H9 (cell line): ENCODE measurements at regions not wholly inside any gene's neighbourhood (a gene's known extent, or its start where the extent isn't known, plus 50 kb on each side); places are given as distances from the start of the nearest gene placed in this dataset.
A peak's percentile ranks its signal among the peaks of the same experiment; 100 is the strongest.

ENCODE experiments used
- DNase-seq: peaks from one replicate; pipeline ENCODE4 v3.0.0-alpha.2; 2017
- H2AFZ ChIP-seq: one replicate; pipeline ENCODE4 v1.6.1; 2013; ENCODE audit warnings: mild to moderate bottlenecking, low read length, control low read depth, moderate library complexity
- H2AK5ac ChIP-seq: 2 replicates; pipeline ENCODE4 v1.6.1; 2013; ENCODE audit warnings: low read length, control low read depth, mixed read lengths; ENCODE audit not compliant: insufficient read length
- H2BK120ac ChIP-seq: one replicate; pipeline ENCODE4 v1.6.1; 2013; ENCODE audit warnings: low read depth, mild to moderate bottlenecking, low read length, control low read depth, inconsistent platforms; ENCODE audit not compliant: poor library complexity, severe bottlenecking
- H2BK12ac ChIP-seq: 2 replicates; pipeline ENCODE4 v1.6.1; 2013; ENCODE audit warnings: low read length, control low read depth, mixed read lengths, low read depth; ENCODE audit not compliant: insufficient read length
- H2BK15ac ChIP-seq: 2 replicates; pipeline ENCODE4 v1.6.1; 2013; ENCODE audit warnings: low read depth, low read length, control low read depth
- H2BK20ac ChIP-seq: one replicate; pipeline ENCODE4 v1.6.1; 2013; ENCODE audit warnings: low read depth, mild to moderate bottlenecking, low read length, control low read depth, inconsistent platforms; ENCODE audit not compliant: poor library complexity, severe bottlenecking
- H2BK5ac ChIP-seq: 2 replicates; pipeline ENCODE4 v1.6.1; 2013; ENCODE audit warnings: low read length, control low read depth, mixed read lengths; ENCODE audit not compliant: insufficient read length
- H3K14ac ChIP-seq: 2 replicates; pipeline ENCODE4 v1.6.1; 2013; ENCODE audit warnings: low read length, control low read depth; ENCODE audit not compliant: insufficient read depth
- H3K18ac ChIP-seq: 2 replicates; pipeline ENCODE4 v1.6.1; 2013; ENCODE audit warnings: low read depth, mild to moderate bottlenecking, mixed read lengths, low read length, control low read depth; ENCODE audit not compliant: insufficient read length
- H3K23ac ChIP-seq: 2 replicates; pipeline ENCODE4 v1.6.1; 2013; ENCODE audit warnings: low read length, control low read depth, mixed read lengths, low read depth; ENCODE audit not compliant: insufficient read length
- H3K23me2 ChIP-seq: 2 replicates; pipeline ENCODE4 v1.6.1; 2013; ENCODE audit warnings: low read depth, mild to moderate bottlenecking, mixed read lengths, low read length, control low read depth; ENCODE audit not compliant: insufficient read length, poor library complexity, severe bottlenecking
- H3K27ac ChIP-seq: 2 replicates; pipeline ENCODE4 v1.5.1; 2013; ENCODE audit warnings: low read length, control low read depth, mixed read lengths, low read depth; ENCODE audit not compliant: insufficient read length
- H3K27me3 ChIP-seq: 2 replicates; pipeline ENCODE4 v1.6.1; 2013; ENCODE audit warnings: low read length, control low read depth, inconsistent platforms; ENCODE audit not compliant: insufficient read depth
- H3K4ac ChIP-seq: 2 replicates; pipeline ENCODE4 v1.6.1; 2013; ENCODE audit warnings: low read depth, mild to moderate bottlenecking, control low read depth, inconsistent platforms, low read length, moderate library complexity
- H3K4me1 ChIP-seq: 2 replicates; pipeline ENCODE4 v1.6.1; 2013; ENCODE audit warnings: low read length, control low read depth, inconsistent platforms; ENCODE audit not compliant: insufficient read depth
- H3K4me2 ChIP-seq: 2 replicates; pipeline ENCODE4 v1.6.1; 2013; ENCODE audit warnings: low read length, control low read depth, mixed read lengths; ENCODE audit not compliant: insufficient read length, insufficient read depth
- H3K56ac ChIP-seq: 2 replicates; pipeline ENCODE4 v1.6.1; 2013; ENCODE audit warnings: low read depth, mild to moderate bottlenecking, mixed read lengths, low read length, control low read depth; ENCODE audit not compliant: insufficient read length
- H3K79me1 ChIP-seq: 2 replicates; pipeline ENCODE4 v1.6.1; 2013; ENCODE audit warnings: low read depth, mild to moderate bottlenecking, moderate library complexity, low read length, control low read depth, inconsistent platforms; ENCODE audit not compliant: insufficient read depth, poor library complexity, severe bottlenecking
- H3K79me2 ChIP-seq: 2 replicates; pipeline ENCODE4 v1.6.1; 2013; ENCODE audit warnings: low read length, control low read depth, inconsistent platforms; ENCODE audit not compliant: insufficient read depth
- H3K9ac ChIP-seq: 2 replicates; pipeline ENCODE4 v1.6.1; 2013; ENCODE audit warnings: low read length, control low read depth, mixed read lengths; ENCODE audit not compliant: insufficient read length; ENCODE audit errors: extremely low read depth
- H3K9me3 ChIP-seq: one replicate; pipeline ENCODE4 v1.6.1; 2013; ENCODE audit warnings: low read depth, low read length, inconsistent platforms; ENCODE audit not compliant: control insufficient read depth
- H3T11ph ChIP-seq: one replicate; pipeline ENCODE4 v1.6.1; 2013; ENCODE audit warnings: mild to moderate bottlenecking, low read length, control low read depth, inconsistent platforms
- H4K20me1 ChIP-seq: one replicate; pipeline ENCODE4 v1.6.1; 2013; ENCODE audit not compliant: control insufficient read depth, insufficient read length, insufficient read depth
- H4K5ac ChIP-seq: 2 replicates; pipeline ENCODE4 v1.6.1; 2013; ENCODE audit warnings: low read depth, mild to moderate bottlenecking, mixed read lengths, low read length, control low read depth; ENCODE audit not compliant: insufficient read length
- H4K8ac ChIP-seq: replicated peaks from 2 replicates; pipeline ENCODE4 v1.6.1; 2013; ENCODE audit warnings: low read length, control low read depth, mixed read lengths, low read depth; ENCODE audit not compliant: insufficient read length
- H4K91ac ChIP-seq: 2 replicates; pipeline ENCODE4 v1.6.1; 2013; ENCODE audit warnings: low read depth, mild to moderate bottlenecking, moderate library complexity, mixed read lengths, low read length, control low read depth; ENCODE audit not compliant: insufficient read length
- H3K27ac Mint-ChIP-seq, 3 experiments: 2 replicates in 2 of 3; 3 replicates in 1 of 3; pipeline ENCODE4 v1.8.0; 2020 to 2021; ENCODE audit warnings: mixed read lengths in 3 of 3, mild to moderate bottlenecking in 1 of 3, moderate library complexity in 1 of 3
- H3K27me3 Mint-ChIP-seq: 2 replicates; pipeline ENCODE4 v1.8.0; 2021; ENCODE audit warnings: low read depth, mild to moderate bottlenecking, moderate library complexity, mixed read lengths
- H3K36me3 Mint-ChIP-seq, 3 experiments: 2 replicates in 2 of 3; 3 replicates in 1 of 3; pipeline ENCODE4 v1.8.0; 2020 to 2021; ENCODE audit warnings: low read depth in 3 of 3, mixed read lengths in 3 of 3; ENCODE audit not compliant: insufficient read depth in 1 of 3
- H3K4me1 Mint-ChIP-seq, 2 experiments: 2 replicates each; pipeline ENCODE4 v1.8.0; 2020; ENCODE audit warnings: mixed read lengths in 2 of 2
- H3K4me3 Mint-ChIP-seq, 2 experiments: 2 replicates in 1 of 2; 3 replicates in 1 of 2; pipeline ENCODE4 v1.8.0; 2020 to 2021; ENCODE audit warnings: mild to moderate bottlenecking in 2 of 2, mixed read lengths in 2 of 2, moderate library complexity in 1 of 2
- H3K9me3 Mint-ChIP-seq, 2 experiments: 2 replicates in 1 of 2; 3 replicates in 1 of 2; pipeline ENCODE4 v1.8.0; 2020; ENCODE audit warnings: mild to moderate bottlenecking in 2 of 2, mixed read lengths in 2 of 2, moderate library complexity in 1 of 2
- CTCF ChIP-seq: fragments of 200-600 bp; sonication (generic); conservative IDR thresholded peaks from 3 replicates; pipeline ENCODE4 v1.8.0; 2021; ENCODE audit warnings: antibody characterized with exemption, mild to moderate bottlenecking
- WGBS: extraction: QIAGEN DNeasy Blood & Tissue Kit; methylation state at CpG from one replicate; pipeline ENCODE4 v1.1.7; 2013; ENCODE audit warnings: missing lambda C conversion rate, low lambda C conversion rate, mixed read lengths; ENCODE audit not compliant: insufficient read length; ENCODE audit errors: extremely low coverage; 5-methylcytosine and 5-hydroxymethylcytosine counted together

- Histone ChIP-seq H2BK12ac (no peak overlapping the region), H3K9me3 (no peaks in the 10 kb centered on the region), H3K18ac (no peak overlapping the region), H2BK20ac (no peak overlapping the region), H3K27me3 (no peaks in the 10 kb centered on the region), H3K79me2 (no peaks in the 10 kb centered on the region), H4K8ac (no peak overlapping the region), H3K23me2 (no peaks in the 10 kb centered on the region), H3T11ph (no peak overlapping the region), H3K79me1 (no peaks in the 10 kb centered on the region), H2BK5ac (no peak overlapping the region), H3K27ac (no peak overlapping the region), H2BK120ac (no peak overlapping the region), H3K4me2 (no peak overlapping the region), H2AFZ (no peak overlapping the region), H4K20me1 (no peaks in the 10 kb centered on the region), H2BK15ac (no peak overlapping the region), H3K4ac (no peak overlapping the region), H3K9ac (no peak overlapping the region), H3K14ac (no peak overlapping the region), H3K23ac (no peak overlapping the region), H4K91ac (no peak overlapping the region), H3K4me1 (no peaks in the 10 kb centered on the region; the same call in 1 of the 2 replicates), H3K56ac (no peak overlapping the region), H4K5ac (no peak overlapping the region), H2AK5ac (no peak overlapping the region)
- H3K4me1 Mint-ChIP-seq = peaks cover 9 to 25% of the 10 kb centered on the region in 2 experiments
- no peak for TF ChIP-seq CTCF
- no peaks in the 10 kb centered on the region for H3K27me3 Mint-ChIP-seq
- H3K9me3 Mint-ChIP-seq = peaks cover 3 to 6% of the 10 kb centered on the region in 2 experiments; a peak in 2 of 5 replicates
- peaks cover 2 to 11% (median 4%) of the 10 kb centered on the region in 3 experiments; a peak in 6 of 7 replicates for H3K36me3 Mint-ChIP-seq
- peak overlapping the region in 2 of 3 experiments; percentile 8 to 74; a peak in 2 of 7 replicates for H3K27ac Mint-ChIP-seq
- H3K4me3 Mint-ChIP-seq = no peak overlapping the region
- DNase-seq = no peak
- no CpG with 5 or more reads among the region's 2 CpGs for WGBS
Observed at GRCh38 chr6:66289889-66290288, 582.9 kb upstream of the EYS start.
